Mucosa of rectum (tissue), 2 donors: ENCODE measurements at regions not wholly inside any gene's neighbourhood (a gene's known extent, or its start where the extent isn't known, plus 50 kb on each side); places are given as distances from the start of the nearest gene placed in this dataset.
"Not testable (repeated sequence)": the region's sequence is repeated elsewhere in the genome, so short reads cannot be mapped to it uniquely, and the experiment has no call there.

Experiments used
- H3K27ac ChIP-seq, 2 donors: one replicate each; pipeline ENCODE4 v1.7.0; 2013; ENCODE audit warnings: inconsistent platforms in 2 of 2, low read depth in 2 of 2, low read length in 2 of 2
- H3K27me3 ChIP-seq, 2 donors: one replicate each; pipeline ENCODE4 v1.7.0; 2013; ENCODE audit warnings: low read length in 2 of 2; ENCODE audit not compliant: control insufficient read depth in 2 of 2, insufficient read depth in 2 of 2
- H3K36me3 ChIP-seq, 2 donors: one replicate each; pipeline ENCODE4 v1.7.0; 2013; ENCODE audit warnings: low read length in 2 of 2; ENCODE audit not compliant: control insufficient read depth in 2 of 2, insufficient read depth in 2 of 2
- H3K4me1 ChIP-seq, 2 donors: one replicate each; pipeline ENCODE4 v1.7.0; 2013; ENCODE audit warnings: low read length in 2 of 2, mild to moderate bottlenecking in 1 of 2; ENCODE audit not compliant: control insufficient read depth in 2 of 2, insufficient read depth in 2 of 2
- H3K4me3 ChIP-seq, 2 donors: one replicate each; pipeline ENCODE4 v1.7.0; 2013; ENCODE audit warnings: low read length in 2 of 2
- H3K9ac ChIP-seq, 2 donors: one replicate each; pipeline ENCODE4 v1.7.0; 2013; ENCODE audit warnings: low read length in 2 of 2, low read depth in 1 of 2, mild to moderate bottlenecking in 1 of 2
- H3K9me3 ChIP-seq, 2 donors: one replicate each; pipeline ENCODE4 v1.7.0; 2013; ENCODE audit warnings: low read length in 2 of 2; ENCODE audit not compliant: control insufficient read depth in 2 of 2
- donor health status: healthy.
- donor health status: Normal muscosa, but diverticular disease.

DNA sequence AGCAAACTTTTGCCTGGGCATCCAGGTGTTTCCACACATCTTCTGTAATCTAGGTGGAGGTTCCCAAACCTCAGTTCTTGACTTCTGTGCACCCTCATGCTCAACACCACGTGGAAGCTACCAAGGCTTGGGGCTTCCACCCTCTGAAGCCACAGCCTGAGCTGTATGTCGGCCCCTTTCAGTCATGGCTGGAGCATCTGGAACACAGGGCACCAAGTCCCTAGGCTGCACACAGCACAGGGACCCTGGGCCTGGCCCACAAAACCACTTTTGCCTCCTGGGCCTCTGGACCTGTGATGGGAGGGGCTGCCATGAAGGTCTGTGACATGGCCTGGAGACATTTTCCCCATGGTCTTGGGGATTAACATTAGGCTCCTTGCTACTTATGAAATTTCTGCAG, 73.4 kb upstream of the AFDN start:
- H3K4me3 ChIP-seq, H3K27ac ChIP-seq: not testable (repeated sequence)

DNA sequence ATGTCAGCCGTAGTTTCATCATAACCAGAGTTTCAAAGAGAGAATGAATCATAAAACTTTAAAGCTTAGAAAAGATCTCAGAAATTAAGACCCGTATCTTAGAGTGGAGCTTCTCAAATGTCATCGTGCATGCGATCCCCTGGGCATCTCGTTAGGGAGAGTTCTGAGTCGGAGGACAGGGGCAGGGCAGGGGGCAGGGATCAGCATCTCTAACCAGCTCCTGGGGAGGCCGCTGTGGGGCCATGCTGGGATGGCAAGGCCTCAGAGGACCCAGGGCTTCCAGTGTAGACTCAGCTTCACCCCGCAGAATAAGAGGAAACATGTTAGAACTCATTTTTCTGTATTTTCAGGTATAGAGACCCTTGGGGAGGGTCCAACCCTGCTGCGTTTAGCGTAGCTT, 72.0 kb upstream of the AFDN start:
- H3K9me3 ChIP-seq = no peaks in the 10 kb centered on the region

More for the DNA sequence above, 73.4 kb upstream of the AFDN start:
- H3K9me3 ChIP-seq, H3K27me3 ChIP-seq, H3K9ac ChIP-seq, H3K36me3 ChIP-seq: not testable (repeated sequence)
- H3K4me1 ChIP-seq = peaks cover 9 to 11% of the 10 kb centered on the region in 2 donors

DNA sequence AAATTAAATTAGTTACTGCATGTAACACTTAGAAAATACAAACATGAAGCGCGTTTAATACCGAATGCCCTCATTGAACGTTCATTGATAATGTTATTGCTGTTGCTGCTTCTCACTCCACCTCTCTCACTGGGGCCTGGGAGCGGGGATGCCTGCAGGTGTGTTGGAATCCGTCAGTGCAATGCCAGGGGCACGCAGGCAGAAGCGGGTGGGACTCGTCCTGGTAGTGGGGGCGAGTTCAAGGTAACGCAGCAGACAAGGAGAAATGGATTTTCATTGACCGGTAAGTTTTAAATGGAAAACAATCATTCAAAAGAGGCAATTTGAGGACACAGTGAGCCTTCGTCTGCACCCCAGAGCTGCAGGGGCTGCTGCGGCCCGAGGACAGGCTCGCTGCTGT, 71.2 kb upstream of the AFDN start:
- H3K27ac ChIP-seq = no peak overlapping the region
- H3K27me3 ChIP-seq = no peaks in the 10 kb centered on the region
- no peaks in the 10 kb centered on the region for H3K36me3 ChIP-seq
- H3K4me3 ChIP-seq = no peak overlapping the region
- peaks cover 9 to 11% of the 10 kb centered on the region in 2 donors for H3K4me1 ChIP-seq
- no peaks in the 10 kb centered on the region for H3K9me3 ChIP-seq
- no peak overlapping the region for H3K9ac ChIP-seq

More for the DNA sequence above, 72.0 kb upstream of the AFDN start:
- H3K27ac ChIP-seq = no peak overlapping the region
- no peaks in the 10 kb centered on the region for H3K36me3 ChIP-seq
- H3K9ac ChIP-seq = no peak overlapping the region
- H3K4me1 ChIP-seq = peaks cover 9 to 11% of the 10 kb centered on the region in 2 donors
- H3K4me3 ChIP-seq = no peak overlapping the region
- H3K27me3 ChIP-seq = no peaks in the 10 kb centered on the region

DNA sequence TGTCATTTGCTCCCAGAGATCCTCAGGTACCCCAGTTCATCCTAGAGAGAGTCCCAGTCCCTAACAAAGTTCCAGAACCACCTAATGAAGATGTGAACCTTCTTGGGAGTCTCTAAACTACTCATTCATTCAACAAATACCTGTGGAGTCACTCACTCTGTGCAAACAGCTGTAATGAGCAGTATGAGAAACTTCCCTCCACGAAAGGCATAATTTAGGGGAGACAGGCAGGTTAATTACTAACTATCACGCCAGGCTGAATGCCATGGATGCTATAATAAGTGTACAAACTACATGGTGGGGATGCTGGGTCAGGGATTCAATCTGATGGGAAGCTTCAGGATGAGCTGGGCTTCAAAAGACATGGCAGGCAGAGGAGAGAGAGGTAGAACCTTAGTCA, 70.1 kb upstream of the AFDN start:
- Histone ChIP-seq H3K36me3 (no peaks in the 10 kb centered on the region), H3K4me3 (no peak overlapping the region), H3K4me1 (peaks cover 2% of the 10 kb centered on the region in 2 donors)

DNA sequence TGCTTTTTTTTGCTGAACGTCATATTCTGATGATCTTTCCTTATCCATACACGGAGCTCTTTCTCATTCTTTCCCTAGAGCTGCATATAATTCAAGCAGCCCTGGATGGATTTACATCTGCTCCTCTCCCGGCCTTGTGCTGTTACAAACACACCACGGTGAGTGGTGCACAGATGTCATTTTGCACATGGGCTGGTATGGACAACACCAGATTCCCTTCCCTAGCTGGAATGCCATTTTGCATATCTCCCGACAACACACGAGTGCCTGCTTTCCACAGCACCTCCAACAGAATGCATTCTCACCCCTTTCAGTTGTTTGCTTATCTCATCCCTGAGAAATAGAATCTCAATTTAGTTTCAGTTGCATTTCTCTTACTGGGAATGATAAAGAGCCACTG, 69.5 kb upstream of the AFDN start:
- H3K36me3 ChIP-seq = no peaks in the 10 kb centered on the region
- no peaks in the 10 kb centered on the region for H3K27me3 ChIP-seq
- H3K4me1 ChIP-seq = no peaks in the 10 kb centered on the region
- H3K27ac ChIP-seq = no peak overlapping the region
- H3K4me3 ChIP-seq = no peak overlapping the region
- H3K9ac ChIP-seq = no peak overlapping the region
- H3K9me3 ChIP-seq = no peaks in the 10 kb centered on the region

More for the DNA sequence above, 70.1 kb upstream of the AFDN start:
- H3K27ac ChIP-seq = no peak overlapping the region
- H3K27me3 ChIP-seq = no peaks in the 10 kb centered on the region
- H3K9me3 ChIP-seq = no peaks in the 10 kb centered on the region
- no peak overlapping the region for H3K9ac ChIP-seq

DNA sequence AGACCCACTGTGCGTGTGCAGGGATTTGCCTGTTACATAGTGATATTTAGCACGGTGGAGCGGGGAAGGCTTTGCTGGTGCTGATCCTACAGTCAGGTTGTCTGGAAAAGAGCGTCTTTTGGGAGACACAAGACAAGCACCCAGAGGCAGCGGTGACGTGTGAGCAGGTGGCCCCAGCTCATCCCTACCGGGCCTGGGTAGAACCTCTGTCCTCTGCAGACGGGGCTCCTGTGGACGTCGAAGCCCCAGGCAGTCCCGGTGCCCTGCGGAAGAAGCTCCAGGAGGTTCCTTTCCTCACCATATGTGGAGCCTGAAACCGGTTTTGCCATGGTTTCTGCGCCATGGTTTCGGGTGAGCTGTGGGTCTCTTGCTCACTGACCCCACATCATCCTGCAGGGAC, 68.9 kb upstream of the AFDN start:
- H3K27me3 ChIP-seq = no peaks in the 10 kb centered on the region
- no peaks in the 10 kb centered on the region for H3K36me3 ChIP-seq
- H3K9me3 ChIP-seq = no peaks in the 10 kb centered on the region
- no peak overlapping the region for H3K27ac ChIP-seq
- no peak overlapping the region for H3K4me3 ChIP-seq
- H3K4me1 ChIP-seq = no peaks in the 10 kb centered on the region
- H3K9ac ChIP-seq = no peak overlapping the region

DNA sequence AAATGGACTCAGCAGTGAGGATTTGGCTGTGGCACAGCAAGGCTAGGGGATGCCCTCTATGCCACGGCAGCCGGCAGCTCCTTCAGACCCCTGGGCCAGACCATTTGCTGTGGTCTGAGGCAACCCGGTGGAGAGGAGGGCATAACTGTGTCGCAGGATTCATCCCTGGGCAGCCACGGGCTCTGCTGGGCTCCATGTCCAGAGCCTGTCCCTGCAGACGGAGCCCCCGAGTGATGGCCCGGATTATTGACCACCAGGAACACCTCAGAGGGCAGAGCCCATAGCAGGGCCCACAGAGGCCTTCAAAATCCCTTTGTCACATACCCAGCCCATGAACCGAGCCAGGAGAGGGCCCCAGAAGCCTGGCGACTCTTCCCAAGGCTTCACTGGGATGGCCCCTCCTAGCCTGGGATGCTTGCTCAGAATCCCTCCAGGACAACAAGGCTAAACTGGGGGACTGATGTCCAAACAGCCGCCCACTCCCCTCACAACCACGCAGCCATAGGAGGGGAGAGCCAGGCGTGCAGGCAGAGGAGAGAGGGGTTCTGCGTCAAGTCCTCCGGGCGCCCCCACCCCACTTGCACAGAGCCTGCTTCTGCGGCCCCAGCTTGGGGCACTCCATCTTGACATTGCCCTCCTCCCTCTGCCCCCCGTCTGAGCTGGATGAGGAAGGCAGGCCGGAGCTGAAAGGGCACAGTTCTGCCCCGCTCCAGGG, 68.2 kb upstream of the AFDN start:
- Histone ChIP-seq H3K4me3 (no peak overlapping the region), H3K9ac (no peak overlapping the region), H3K4me1 (no peaks in the 10 kb centered on the region), H3K36me3 (no peaks in the 10 kb centered on the region), H3K27me3 (no peaks in the 10 kb centered on the region), H3K27ac (no peak overlapping the region), H3K9me3 (no peaks in the 10 kb centered on the region)

DNA sequence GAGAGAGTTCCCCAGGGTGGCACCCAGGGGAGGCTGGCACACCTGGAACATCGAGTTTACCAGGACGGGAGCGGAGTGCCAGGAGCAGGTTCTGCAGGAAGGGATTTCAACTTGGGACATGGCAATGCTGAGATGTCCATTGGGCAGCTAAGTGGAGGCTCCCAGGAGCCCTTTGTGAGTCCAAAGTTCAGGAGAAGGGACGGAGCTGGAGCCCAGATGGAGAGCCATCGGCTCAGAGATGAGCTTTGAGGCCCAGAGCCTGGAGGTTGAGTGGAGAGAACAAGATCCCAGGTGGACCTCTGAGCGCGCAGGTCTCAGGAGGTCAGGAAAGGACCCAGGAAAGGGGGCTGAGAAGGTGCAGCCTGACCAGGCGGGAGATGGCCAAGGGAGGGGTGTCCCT, 67.5 kb upstream of the AFDN start:
- Histone ChIP-seq H3K4me1 (no peaks in the 10 kb centered on the region), H3K9me3 (no peaks in the 10 kb centered on the region), H3K27me3 (no peaks in the 10 kb centered on the region), H3K36me3 (no peaks in the 10 kb centered on the region), H3K27ac (no peak overlapping the region), H3K9ac (no peak overlapping the region), H3K4me3 (no peak overlapping the region)

DNA sequence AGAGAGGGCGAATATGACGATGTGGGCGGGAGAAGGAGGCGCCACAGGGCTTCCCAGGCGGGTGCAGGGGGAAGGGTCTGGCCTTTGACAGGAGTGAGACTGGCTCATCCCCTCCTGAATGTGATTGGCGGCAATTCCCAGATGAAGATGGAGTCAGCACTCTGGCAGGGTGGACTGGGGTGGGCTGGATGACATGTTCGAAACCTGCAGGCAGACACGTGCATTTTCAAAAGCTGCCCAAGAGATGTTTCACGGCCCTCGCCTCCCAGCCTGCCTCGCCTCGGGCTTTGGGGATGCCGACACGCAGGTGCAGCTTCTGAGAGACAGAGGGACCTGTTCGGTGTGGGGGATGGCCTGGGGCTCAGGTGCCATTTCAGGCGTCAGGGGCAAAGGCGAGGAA, 66.8 kb upstream of the AFDN start:
- Histone ChIP-seq H3K9ac (no peak overlapping the region), H3K27ac (no peak overlapping the region), H3K36me3 (no peaks in the 10 kb centered on the region), H3K9me3 (no peaks in the 10 kb centered on the region), H3K4me3 (no peak overlapping the region), H3K4me1 (no peaks in the 10 kb centered on the region), H3K27me3 (no peaks in the 10 kb centered on the region)

DNA sequence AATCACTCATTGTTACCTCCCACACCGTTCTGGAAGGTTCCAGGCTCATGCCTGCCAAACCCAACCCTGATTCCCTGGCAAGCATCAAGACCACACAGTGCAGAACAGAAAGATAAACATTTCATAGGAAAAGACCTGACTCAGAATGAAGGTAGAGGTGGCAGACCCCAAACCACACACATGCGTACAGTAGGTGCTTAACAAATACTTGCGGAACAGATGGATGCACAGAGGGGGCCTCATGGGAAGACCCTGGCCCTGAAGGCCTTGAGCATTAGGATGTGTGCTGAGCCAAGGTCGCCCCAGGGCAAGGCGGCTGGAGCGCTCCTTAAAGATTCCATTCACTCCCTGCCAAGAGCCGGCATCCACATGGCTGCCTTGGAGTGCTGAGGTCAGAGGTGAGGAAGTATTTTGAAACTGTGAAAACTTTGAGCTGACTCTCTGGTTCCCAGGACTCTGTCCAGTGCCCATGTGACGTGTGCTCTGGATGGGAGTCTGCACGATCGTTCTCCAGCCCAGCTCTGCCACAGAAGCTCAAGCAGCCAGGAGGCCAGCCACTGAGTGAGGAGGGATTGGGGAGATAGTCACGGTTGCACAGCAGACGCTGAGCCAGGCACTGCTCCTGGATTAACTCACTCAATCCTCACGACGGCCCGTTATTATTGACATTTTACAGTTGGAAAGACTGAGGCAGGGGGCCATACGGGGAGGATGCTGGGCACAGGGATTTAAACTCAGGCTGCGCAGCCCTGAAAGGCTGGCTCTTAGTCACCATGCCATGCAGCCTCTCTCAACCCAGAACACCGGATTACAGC, 65.5 kb upstream of the AFDN start:
- Histone ChIP-seq H3K9ac (no peak overlapping the region), H3K27ac (no peak overlapping the region), H3K4me3 (no peak overlapping the region), H3K4me1 (no peaks in the 10 kb centered on the region), H3K9me3 (no peaks in the 10 kb centered on the region), H3K36me3 (no peaks in the 10 kb centered on the region), H3K27me3 (no peaks in the 10 kb centered on the region)
